SK-N-SH treated with all-trans-retinoic acid at 6 μM for 48 hours (cell line): ENCODE measurements at regions not wholly inside any gene's neighbourhood (a gene's known extent, or its start where the extent isn't known, plus 50 kb on each side); places are given as distances from the start of the nearest gene placed in this dataset.

Experiments
- ATAC-seq: fragments of 200-7000 bp; cut with Tn5 transposase; 3 replicates; pipeline ENCODE4 v1.9.1; 2020; ENCODE audit warnings: mild to moderate bottlenecking, moderate library complexity
- ARNTL ChIP-seq: fragments of 450-650 bp; formaldehyde crosslinking; IDR thresholded peaks from 2 replicates; pipeline ENCODE4 v1.5.0; 2020; ENCODE audit warnings: low read depth, mild to moderate bottlenecking, moderate library complexity, borderline replicate concordance
- BACH2 ChIP-seq: fragments of 250-450 bp; sonication (Bioruptor Pico); IDR thresholded peaks from 2 replicates; pipeline ENCODE4 v1.9.0; 2021; ENCODE audit warnings: mild to moderate bottlenecking, borderline replicate concordance
- ESRRG ChIP-seq: fragments of 250-450 bp; sonication (Bioruptor Pico); IDR thresholded peaks from 2 replicates; pipeline ENCODE4 v1.6.1; 2021; ENCODE audit warnings: mild to moderate bottlenecking
- GLIS3 ChIP-seq: fragments of 250-450 bp; sonication (Bioruptor Pico); IDR thresholded peaks from 2 replicates; pipeline ENCODE4 v1.5.0; 2020; ENCODE audit warnings: mild to moderate bottlenecking, moderate library complexity
- OSR1 ChIP-seq: fragments of 250-450 bp; sonication (Bioruptor Pico); IDR thresholded peaks from 2 replicates; pipeline ENCODE4 v1.8.0; 2022; ENCODE audit warnings: moderate library complexity, mild to moderate bottlenecking, inconsistent platforms
- PPARA ChIP-seq: fragments of 250-450 bp; sonication (Bioruptor Pico); IDR thresholded peaks from 2 replicates; pipeline ENCODE4 v1.5.0; 2020; ENCODE audit warnings: mild to moderate bottlenecking, borderline replicate concordance
- RARB ChIP-seq: fragments of 250-450 bp; sonication (Bioruptor Pico); IDR thresholded peaks from 2 replicates; pipeline ENCODE4 v1.8.0; 2021; ENCODE audit warnings: mild to moderate bottlenecking, moderate library complexity
- SNAI2 ChIP-seq: fragments of 250-450 bp; sonication (Bioruptor Pico); IDR thresholded peaks from 2 replicates; pipeline ENCODE4 v1.5.0; 2020; ENCODE audit warnings: mild to moderate bottlenecking, moderate library complexity
- TCF4 ChIP-seq: fragments of 250-450 bp; sonication (Bioruptor Pico); IDR thresholded peaks from 2 replicates; pipeline ENCODE4 v1.8.0; 2021; ENCODE audit warnings: mild to moderate bottlenecking, moderate library complexity, borderline replicate concordance
- TOX ChIP-seq: fragments of 250-450 bp; sonication (Bioruptor Pico); IDR thresholded peaks from 2 replicates; pipeline ENCODE4 v1.8.0; 2021; ENCODE audit warnings: mild to moderate bottlenecking, moderate library complexity, borderline replicate concordance
- ZC3H10 ChIP-seq: fragments of 250-450 bp; sonication (Bioruptor Pico); IDR thresholded peaks from 2 replicates; pipeline ENCODE4 v1.5.1; 2021; ENCODE audit warnings: mild to moderate bottlenecking, moderate library complexity
- ZFP3 ChIP-seq: fragments of 250-450 bp; sonication (Bioruptor Pico); IDR thresholded peaks from 2 replicates; pipeline ENCODE4 v1.5.0; 2020; ENCODE audit warnings: mild to moderate bottlenecking, moderate library complexity
- ZFP30 ChIP-seq: fragments of 450-650 bp; formaldehyde crosslinking; IDR thresholded peaks from 2 replicates; pipeline ENCODE4 v1.5.0; 2022; ENCODE audit warnings: mild to moderate bottlenecking, moderate library complexity
- ZNF565 ChIP-seq: fragments of 450-650 bp; formaldehyde crosslinking; conservative IDR thresholded peaks from 2 replicates; pipeline ENCODE4 v1.5.0; 2020; ENCODE audit warnings: low read depth, mild to moderate bottlenecking, moderate library complexity
- ZNF70 ChIP-seq: fragments of 450-650 bp; formaldehyde crosslinking; IDR thresholded peaks from 2 replicates; pipeline ENCODE4 v1.5.0; 2020; ENCODE audit warnings: mild to moderate bottlenecking, moderate library complexity
- ZNF8 ChIP-seq: fragments of 450-650 bp; formaldehyde crosslinking; IDR thresholded peaks from 2 replicates; pipeline ENCODE4 v1.5.0; 2020; ENCODE audit warnings: mild to moderate bottlenecking, moderate library complexity
- TF ChIP-seq, protein P1 (sequence below): fragments of 250-450 bp; sonication (Bioruptor Pico); IDR thresholded peaks from 2 replicates; pipeline ENCODE4 v1.5.1; 2020; ENCODE audit warnings: low read depth, mild to moderate bottlenecking, moderate library complexity
- TF ChIP-seq, protein P2 (sequence below): fragments of 250-450 bp; sonication (Bioruptor Pico); IDR thresholded peaks from 2 replicates; pipeline ENCODE4 v1.8.0; 2021; ENCODE audit warnings: low read depth, mild to moderate bottlenecking, moderate library complexity, borderline replicate concordance
- TF ChIP-seq, protein P3 (sequence below): fragments of 250-450 bp; sonication (Bioruptor Pico); IDR thresholded peaks from 2 replicates; pipeline ENCODE4 v1.8.0; 2020; ENCODE audit warnings: mild to moderate bottlenecking, moderate library complexity, borderline replicate concordance
- TF ChIP-seq, protein P4 (sequence below): fragments of 250-450 bp; sonication (Bioruptor Pico); IDR thresholded peaks from 2 replicates; pipeline ENCODE4 v1.5.0; 2020; ENCODE audit warnings: mild to moderate bottlenecking, moderate library complexity

DNA sequence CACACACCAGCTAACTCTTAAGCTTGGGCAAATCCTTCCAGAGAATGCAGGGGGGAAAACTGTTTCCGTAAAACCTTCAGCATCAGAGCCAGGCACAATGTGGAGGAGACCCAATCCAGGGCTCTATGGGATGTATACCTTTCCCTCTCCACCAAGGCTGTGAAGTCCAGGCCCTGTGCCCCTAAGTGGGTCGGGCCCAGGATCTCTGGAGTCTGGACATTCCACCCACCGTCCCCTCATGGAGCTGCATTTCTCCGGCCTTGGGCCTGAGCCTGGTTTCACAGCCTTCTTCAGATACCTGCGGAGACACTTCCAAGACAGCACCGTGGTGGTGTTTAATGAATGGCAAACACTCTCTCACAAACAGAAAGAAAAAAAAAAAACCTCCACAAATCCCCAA lies 186.2 kb downstream of the URI1 start:
- no peak for ATAC-seq
- TF ChIP-seq ESRRG (CRISPR knock-in tag) = no peak
- TF ChIP-seq BACH2 = no peak
- no peak for TF ChIP-seq RARB (CRISPR knock-in tag)
- no peak for TF ChIP-seq ZC3H10

DNA sequence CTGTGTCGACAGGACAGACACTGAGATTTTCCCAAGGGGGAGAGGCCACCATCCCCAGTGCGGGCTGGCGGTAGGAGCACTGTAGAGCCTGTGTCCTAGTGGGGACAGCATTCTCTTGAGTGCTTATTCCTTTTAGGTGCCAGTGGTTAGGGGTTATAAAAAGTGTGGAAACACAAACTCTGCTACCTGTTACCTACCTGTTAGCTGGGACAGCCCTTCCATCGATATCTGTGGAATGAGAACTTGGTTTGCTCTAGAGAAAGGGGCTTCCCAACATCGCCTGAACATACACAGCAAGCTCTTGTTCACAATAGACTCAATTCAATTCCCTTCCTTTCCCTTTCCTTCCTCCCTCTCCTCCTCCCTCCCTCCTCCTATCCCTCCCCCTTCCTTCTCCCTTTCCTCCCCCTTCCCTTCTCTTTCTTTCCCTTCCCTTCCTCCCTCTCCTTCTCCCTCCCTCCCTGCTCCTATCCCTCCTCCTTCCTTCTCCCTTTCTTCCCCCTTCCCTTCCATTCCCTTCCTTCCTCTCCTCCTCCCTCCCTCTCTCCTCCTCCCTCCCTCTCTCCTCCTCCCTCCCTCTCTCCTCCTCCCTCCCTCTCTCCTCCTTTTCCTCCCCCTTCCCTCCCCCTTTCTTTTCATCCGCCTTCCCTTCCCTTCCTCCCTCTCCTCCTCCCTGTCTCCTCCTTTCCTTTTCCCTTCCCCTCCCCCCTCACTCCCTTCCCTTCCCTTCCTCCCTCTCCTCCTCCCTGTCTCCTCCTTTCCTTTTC lies 188.5 kb downstream of the URI1 start:
- ATAC-seq = no peak
- TF ChIP-seq, protein P1, sequence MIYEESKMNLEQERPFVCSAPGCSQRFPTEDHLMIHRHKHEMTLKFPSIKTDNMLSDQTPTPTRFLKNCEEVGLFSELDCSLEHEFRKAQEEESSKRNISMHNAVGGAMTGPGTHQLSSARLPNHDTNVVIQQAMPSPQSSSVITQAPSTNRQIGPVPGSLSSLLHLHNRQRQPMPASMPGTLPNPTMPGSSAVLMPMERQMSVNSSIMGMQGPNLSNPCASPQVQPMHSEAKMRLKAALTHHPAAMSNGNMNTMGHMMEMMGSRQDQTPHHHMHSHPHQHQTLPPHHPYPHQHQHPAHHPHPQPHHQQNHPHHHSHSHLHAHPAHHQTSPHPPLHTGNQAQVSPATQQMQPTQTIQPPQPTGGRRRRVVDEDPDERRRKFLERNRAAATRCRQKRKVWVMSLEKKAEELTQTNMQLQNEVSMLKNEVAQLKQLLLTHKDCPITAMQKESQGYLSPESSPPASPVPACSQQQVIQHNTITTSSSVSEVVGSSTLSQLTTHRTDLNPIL (CRISPR knock-in tag) = no peak
- TF ChIP-seq ARNTL (CRISPR knock-in tag) (no peak), BACH2 (no peak), ZFP3 (CRISPR knock-in tag) (no peak), PPARA (CRISPR knock-in tag) (no peak), GLIS3 (CRISPR knock-in tag) (no peak), ESRRG (CRISPR knock-in tag) (no peak), TCF4 (CRISPR knock-in tag) (no peak), RARB (CRISPR knock-in tag) (no peak), ZNF70 (CRISPR knock-in tag) (no peak), OSR1 (CRISPR knock-in tag) (no peak), TOX (no peak), SNAI2 (CRISPR knock-in tag) (no peak), ZC3H10 (no peak)
- TF ChIP-seq, protein P2, sequence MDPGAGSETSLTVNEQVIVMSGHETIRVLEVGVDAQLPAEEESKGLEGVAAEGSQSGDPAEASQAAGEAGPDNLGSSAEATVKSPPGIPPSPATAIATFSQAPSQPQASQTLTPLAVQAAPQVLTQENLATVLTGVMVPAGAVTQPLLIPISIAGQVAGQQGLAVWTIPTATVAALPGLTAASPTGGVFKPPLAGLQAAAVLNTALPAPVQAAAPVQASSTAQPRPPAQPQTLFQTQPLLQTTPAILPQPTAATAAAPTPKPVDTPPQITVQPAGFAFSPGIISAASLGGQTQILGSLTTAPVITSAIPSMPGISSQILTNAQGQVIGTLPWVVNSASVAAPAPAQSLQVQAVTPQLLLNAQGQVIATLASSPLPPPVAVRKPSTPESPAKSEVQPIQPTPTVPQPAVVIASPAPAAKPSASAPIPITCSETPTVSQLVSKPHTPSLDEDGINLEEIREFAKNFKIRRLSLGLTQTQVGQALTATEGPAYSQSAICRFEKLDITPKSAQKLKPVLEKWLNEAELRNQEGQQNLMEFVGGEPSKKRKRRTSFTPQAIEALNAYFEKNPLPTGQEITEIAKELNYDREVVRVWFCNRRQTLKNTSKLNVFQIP (CRISPR knock-in tag) = no peak
- TF ChIP-seq, protein P3, sequence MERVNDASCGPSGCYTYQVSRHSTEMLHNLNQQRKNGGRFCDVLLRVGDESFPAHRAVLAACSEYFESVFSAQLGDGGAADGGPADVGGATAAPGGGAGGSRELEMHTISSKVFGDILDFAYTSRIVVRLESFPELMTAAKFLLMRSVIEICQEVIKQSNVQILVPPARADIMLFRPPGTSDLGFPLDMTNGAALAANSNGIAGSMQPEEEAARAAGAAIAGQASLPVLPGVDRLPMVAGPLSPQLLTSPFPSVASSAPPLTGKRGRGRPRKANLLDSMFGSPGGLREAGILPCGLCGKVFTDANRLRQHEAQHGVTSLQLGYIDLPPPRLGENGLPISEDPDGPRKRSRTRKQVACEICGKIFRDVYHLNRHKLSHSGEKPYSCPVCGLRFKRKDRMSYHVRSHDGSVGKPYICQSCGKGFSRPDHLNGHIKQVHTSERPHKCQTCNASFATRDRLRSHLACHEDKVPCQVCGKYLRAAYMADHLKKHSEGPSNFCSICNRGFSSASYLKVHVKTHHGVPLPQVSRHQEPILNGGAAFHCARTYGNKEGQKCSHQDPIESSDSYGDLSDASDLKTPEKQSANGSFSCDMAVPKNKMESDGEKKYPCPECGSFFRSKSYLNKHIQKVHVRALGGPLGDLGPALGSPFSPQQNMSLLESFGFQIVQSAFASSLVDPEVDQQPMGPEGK = no peak
- TF ChIP-seq, protein P4, sequence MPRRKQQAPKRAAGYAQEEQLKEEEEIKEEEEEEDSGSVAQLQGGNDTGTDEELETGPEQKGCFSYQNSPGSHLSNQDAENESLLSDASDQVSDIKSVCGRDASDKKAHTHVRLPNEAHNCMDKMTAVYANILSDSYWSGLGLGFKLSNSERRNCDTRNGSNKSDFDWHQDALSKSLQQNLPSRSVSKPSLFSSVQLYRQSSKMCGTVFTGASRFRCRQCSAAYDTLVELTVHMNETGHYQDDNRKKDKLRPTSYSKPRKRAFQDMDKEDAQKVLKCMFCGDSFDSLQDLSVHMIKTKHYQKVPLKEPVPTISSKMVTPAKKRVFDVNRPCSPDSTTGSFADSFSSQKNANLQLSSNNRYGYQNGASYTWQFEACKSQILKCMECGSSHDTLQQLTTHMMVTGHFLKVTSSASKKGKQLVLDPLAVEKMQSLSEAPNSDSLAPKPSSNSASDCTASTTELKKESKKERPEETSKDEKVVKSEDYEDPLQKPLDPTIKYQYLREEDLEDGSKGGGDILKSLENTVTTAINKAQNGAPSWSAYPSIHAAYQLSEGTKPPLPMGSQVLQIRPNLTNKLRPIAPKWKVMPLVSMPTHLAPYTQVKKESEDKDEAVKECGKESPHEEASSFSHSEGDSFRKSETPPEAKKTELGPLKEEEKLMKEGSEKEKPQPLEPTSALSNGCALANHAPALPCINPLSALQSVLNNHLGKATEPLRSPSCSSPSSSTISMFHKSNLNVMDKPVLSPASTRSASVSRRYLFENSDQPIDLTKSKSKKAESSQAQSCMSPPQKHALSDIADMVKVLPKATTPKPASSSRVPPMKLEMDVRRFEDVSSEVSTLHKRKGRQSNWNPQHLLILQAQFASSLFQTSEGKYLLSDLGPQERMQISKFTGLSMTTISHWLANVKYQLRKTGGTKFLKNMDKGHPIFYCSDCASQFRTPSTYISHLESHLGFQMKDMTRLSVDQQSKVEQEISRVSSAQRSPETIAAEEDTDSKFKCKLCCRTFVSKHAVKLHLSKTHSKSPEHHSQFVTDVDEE = no peak

DNA sequence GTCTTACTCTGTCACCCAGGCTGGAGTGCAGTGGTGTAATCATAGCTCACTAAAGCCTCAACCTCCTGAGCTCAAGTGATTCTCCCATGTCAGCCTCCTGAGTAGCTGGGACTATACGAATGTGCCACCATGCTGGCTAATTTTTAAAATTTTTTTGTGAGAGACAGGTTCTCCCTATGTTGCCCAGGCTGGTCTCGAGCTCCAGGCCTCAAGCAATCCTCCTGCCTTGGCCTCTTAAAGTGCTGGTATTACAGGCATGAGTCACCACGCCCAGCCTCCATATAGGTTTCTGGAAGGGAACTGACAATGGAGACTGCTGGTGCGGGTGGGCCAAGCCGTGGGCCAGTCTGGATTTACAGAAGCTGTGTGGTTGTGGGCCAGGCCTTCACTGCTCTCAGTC lies 189.2 kb downstream of the URI1 start:
- no peak for ATAC-seq
- TF ChIP-seq OSR1 (CRISPR knock-in tag) (no peak), ZFP30 (CRISPR knock-in tag) (no peak), ZNF70 (CRISPR knock-in tag) (no peak), ARNTL (CRISPR knock-in tag) (no peak), ZNF565 (CRISPR knock-in tag) (no peak), ZFP3 (CRISPR knock-in tag) (no peak), SNAI2 (CRISPR knock-in tag) (no peak), ZC3H10 (no peak), ZNF8 (no peak)
- TF ChIP-seq, protein P2 (CRISPR knock-in tag) = no peak
- TF ChIP-seq, protein P3 = no peak
- TF ChIP-seq, protein P1 (CRISPR knock-in tag) = no peak
